RWPE1 (cell line): ENCODE measurements at regions not wholly inside any gene's neighbourhood (a gene's known extent, or its start where the extent isn't known, plus 50 kb on each side); places are given as distances from the start of the nearest gene placed in this dataset.
"Not testable (repeated sequence)": the region's sequence is repeated elsewhere in the genome, so short reads cannot be mapped to it uniquely, and the experiment has no call there.

ENCODE experiments used
- CTCF ChIA-PET: fragments of 350-600 bp; sonication (Branson Sonifier 250); formaldehyde crosslinking; extraction: SDS; loops from one replicate; lab custom pipeline; 2021; lab: Yijun Ruan, JAX
- POLR2A ChIA-PET: fragments of 400-600 bp; formaldehyde crosslinking; extraction: SDS; loops from one replicate; lab custom pipeline; 2020; ENCODE audit warnings: antibody characterized with exemption; ENCODE audit not compliant: low non-redundant PET; lab: Yijun Ruan, JAX
- DNase-seq: peaks from one replicate; pipeline ENCODE4 v3.0.0; 2012; ENCODE audit warnings: low spot score
- H3K27ac ChIP-seq: fragments of 450-650 bp; 2 replicates; pipeline ENCODE4 v1.5.1; 2017
- CTCF ChIP-seq: fragments of 450-650 bp; conservative IDR thresholded peaks from 2 replicates; pipeline ENCODE4 v1.5.1; 2017; ENCODE audit warnings: low read depth, mild to moderate bottlenecking

DNA sequence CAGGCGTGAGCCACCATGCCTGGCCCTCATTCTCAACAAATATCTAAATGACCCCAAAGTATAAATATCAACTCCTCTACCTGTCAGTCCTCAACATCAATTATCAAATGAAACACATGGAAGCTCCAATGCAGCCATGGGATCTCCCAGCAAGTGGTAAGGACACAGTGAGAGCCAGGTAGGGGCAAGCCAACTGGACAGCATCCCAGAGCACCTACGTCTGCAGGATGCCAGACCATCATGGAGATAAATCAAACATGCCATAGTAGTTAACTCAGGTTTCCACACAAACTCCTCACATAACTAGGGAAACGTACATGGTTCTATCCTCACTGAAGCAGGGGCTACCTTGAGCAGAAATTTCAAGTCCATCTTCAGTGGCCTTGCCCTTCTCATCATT is 159.9 kb upstream of the MED14 start:
- no peak for TF ChIP-seq CTCF
- no peak for DNase-seq
- POLR2A ChIA-PET = interaction anchor here (0.7 kb wide), 1 partner anchor 30 kb away, joined by 3 read pairs; no protein-coding TSS in a partner anchor
- CTCF ChIA-PET = no interaction called here
- no peak overlapping the region for H3K27ac ChIP-seq

DNA sequence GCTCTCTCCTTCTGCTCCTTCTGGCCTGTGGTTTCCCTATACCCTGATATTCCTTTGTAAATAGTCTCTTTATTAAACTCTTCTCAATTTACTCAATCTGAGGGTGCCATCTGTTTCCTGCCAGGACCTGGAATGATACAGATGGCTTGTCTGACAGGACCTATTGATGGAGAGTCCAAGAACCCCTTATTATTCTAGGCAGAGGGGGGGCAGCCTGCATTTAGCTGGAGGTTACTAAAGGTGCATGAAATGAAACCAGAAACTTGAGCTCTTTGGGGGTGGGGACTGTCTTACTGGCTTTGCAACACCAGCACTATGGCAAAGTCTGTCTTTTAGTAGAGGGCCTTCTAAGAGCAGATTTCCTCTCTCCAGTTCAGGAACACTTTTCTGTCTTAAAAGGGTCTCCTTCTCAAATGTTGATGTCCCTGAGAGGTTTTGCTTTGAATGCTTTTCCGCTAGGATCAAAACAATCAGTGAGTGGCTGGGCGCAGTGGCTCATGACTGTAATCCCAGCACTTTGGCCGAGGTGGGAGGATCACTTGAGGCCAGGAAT is 162.5 kb upstream of the MED14 start:
- CTCF ChIA-PET = no interaction called here
- DNase-seq = no peak
- POLR2A ChIA-PET = no interaction called here
- H3K27ac ChIP-seq = no peak overlapping the region
- no peak for TF ChIP-seq CTCF

GRCh38 chrX:40904739-40905138 is 169.4 kb upstream of the MED14 start:
- CTCF ChIA-PET, DNase-seq, POLR2A ChIA-PET, H3K27ac ChIP-seq: not testable (repeated sequence)

- no peak for DNase-seq
- POLR2A ChIA-PET = no interaction called here
These were observed 172.7 kb upstream of the MED14 start for GRCh38 chrX:40908026-40908425.

DNA sequence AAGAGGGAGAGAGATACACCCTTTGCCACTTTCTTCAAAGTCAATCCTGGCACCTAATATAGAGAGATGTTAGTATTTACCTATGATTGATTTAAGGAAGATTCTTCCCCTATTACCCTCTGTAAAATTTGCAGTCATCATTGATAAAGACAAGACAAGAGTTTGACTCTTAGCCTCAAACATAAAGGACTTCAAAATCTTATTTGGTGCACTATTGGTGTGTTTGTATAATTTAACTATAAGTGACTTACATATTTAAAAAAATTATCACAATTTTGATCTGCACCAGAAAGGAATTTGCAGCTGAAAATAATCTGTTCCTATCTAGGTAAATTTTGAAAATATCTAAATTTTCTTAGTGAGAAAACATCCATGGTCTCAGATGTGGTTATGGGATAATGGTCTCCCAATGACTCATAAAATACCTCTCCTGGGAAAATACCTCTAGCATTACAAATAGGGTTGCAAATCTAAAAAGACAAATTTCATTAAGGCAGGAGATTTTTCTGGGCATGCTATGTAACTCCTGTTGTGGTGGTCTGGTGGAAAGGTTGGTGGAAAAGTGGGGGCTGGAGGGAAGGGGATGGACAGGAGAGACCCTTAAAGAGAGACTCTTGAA is 173.6 kb upstream of the MED14 start:
- no peak for TF ChIP-seq CTCF
- peak; percentile 65 for DNase-seq
- ChIA-PET POLR2A (no interaction called here), CTCF (no interaction called here)
- H3K27ac ChIP-seq = no peak overlapping the region

More at GRCh38 chrX:40908026-40908425, 172.7 kb upstream of the MED14 start:
- no peak overlapping the region for H3K27ac ChIP-seq
- no peak for TF ChIP-seq CTCF
- CTCF ChIA-PET = no interaction called here

GRCh38 chrX:40912166-40912565 is 173.1 kb upstream of the USP9X start:
- TF ChIP-seq CTCF = no peak
- no peak for DNase-seq
- POLR2A ChIA-PET = no interaction called here
- peak overlapping the region; percentile 38; the same call in 1 of the 2 replicates for H3K27ac ChIP-seq
- CTCF ChIA-PET = no interaction called here

GRCh38 chrX:40912576-40912975 is 172.7 kb upstream of the USP9X start:
- no peak for TF ChIP-seq CTCF
- CTCF ChIA-PET = no interaction called here
- DNase-seq = peak; percentile 55
- peak overlapping the region; percentile 38; the same call in 1 of the 2 replicates for H3K27ac ChIP-seq
- POLR2A ChIA-PET = no interaction called here
